H1 (cell line): ENCODE measurements at regions not wholly inside any gene's neighbourhood (a gene's known extent, or its start where the extent isn't known, plus 50 kb on each side); places are given as distances from the start of the nearest gene placed in this dataset.

Source experiments
- CTCF ChIA-PET: fragments of 300-600 bp; sonication (Branson Sonifier 250); formaldehyde crosslinking; loops from one replicate; lab custom pipeline; 2021; ENCODE audit not compliant: partially characterized antibody; lab: Charles Lee
- POLR2A ChIA-PET: fragments of 300-600 bp; sonication (Branson Sonifier 250); formaldehyde crosslinking; loops from one replicate; lab custom pipeline; 2021; ENCODE audit warnings: inconsistent platforms; ENCODE audit not compliant: partially characterized antibody; lab: Charles Lee
- DNase-seq, 2 experiments: peaks; one replicate each; pipeline versions ENCODE4 v3.0.0 to v3.0.0-alpha.2; 2010 to 2022; ENCODE audit warnings: low spot score in 2 of 2, low read depth in 1 of 2, mixed read lengths in 1 of 2
- FAIRE-seq: peaks from 2 replicates; lab custom pipeline; 2011; peaks lifted over from hg19 to GRCh38; lab: Jason Lieb, UNC
- H2AFZ ChIP-seq: 2 replicates; pipeline ENCODE4 v1.8.1; 2012; ENCODE audit warnings: low read length, inconsistent platforms
- H2AK5ac ChIP-seq: 2 replicates; pipeline ENCODE4 v1.6.1; 2013; ENCODE audit warnings: low read depth, low read length
- H2BK120ac ChIP-seq: replicated peaks from 2 replicates; pipeline ENCODE3; 2013; ENCODE audit warnings: low read depth, low read length, inconsistent platforms
- H2BK12ac ChIP-seq: 2 replicates; pipeline ENCODE4 v1.6.1; 2013; ENCODE audit warnings: low read depth, low read length
- H2BK15ac ChIP-seq: 2 replicates; pipeline ENCODE4 v1.6.1; 2013; ENCODE audit warnings: low read length
- H2BK20ac ChIP-seq: 2 replicates; pipeline ENCODE4 v1.6.1; 2013; ENCODE audit warnings: low read length
- H2BK5ac ChIP-seq: 2 replicates; pipeline ENCODE4 v1.6.1; 2013; ENCODE audit warnings: low read depth, low read length
- H3K14ac ChIP-seq: 2 replicates; pipeline ENCODE4 v1.6.1; 2013; ENCODE audit warnings: inconsistent platforms; ENCODE audit not compliant: insufficient read length
- H3K18ac ChIP-seq: 2 replicates; pipeline ENCODE4 v1.6.1; 2013; ENCODE audit warnings: low read length; ENCODE audit errors: extremely low read depth
- H3K23ac ChIP-seq: 2 replicates; pipeline ENCODE4 v1.6.1; 2013; ENCODE audit warnings: inconsistent platforms; ENCODE audit not compliant: insufficient read length
- H3K23me2 ChIP-seq: 2 replicates; pipeline ENCODE4 v1.6.1; 2013; ENCODE audit warnings: low read depth, low read length
- H3K27ac ChIP-seq: 2 replicates; pipeline ENCODE4 v1.6.1; 2011; ENCODE audit warnings: low read depth, low read length, inconsistent platforms
- H3K27me3 ChIP-seq, 4 experiments: replicated peaks in 1 of 4; 1 replicate in 1 of 4; 2 replicates in 3 of 4; pipeline versions ENCODE4 v1.6.1 to v1.8.1; 2011 to 2013; ENCODE audit warnings: low read length in 3 of 4, mild to moderate bottlenecking in 3 of 4, inconsistent platforms in 2 of 4, mixed read lengths in 2 of 4, moderate library complexity in 1 of 4; ENCODE audit not compliant: control insufficient read depth in 3 of 4, insufficient read depth in 3 of 4; ENCODE audit errors: extremely low read depth in 1 of 4
- H3K36me3 ChIP-seq, 4 experiments: 2 replicates each; pipeline versions ENCODE4 v1.6.1 to v1.8.1; 2011 to 2013; ENCODE audit warnings: mild to moderate bottlenecking in 4 of 4, low read length in 3 of 4, moderate library complexity in 2 of 4, control low read depth in 1 of 4, inconsistent platforms in 1 of 4; ENCODE audit not compliant: insufficient read depth in 4 of 4, control insufficient read depth in 2 of 4
- H3K4ac ChIP-seq: replicated peaks from 2 replicates; pipeline ENCODE3; 2013; ENCODE audit warnings: low read length, low read depth, mixed read lengths, inconsistent platforms; ENCODE audit not compliant: insufficient read length
- H3K4me1 ChIP-seq, 4 experiments: replicated peaks in 1 of 4; 1 replicate in 1 of 4; 2 replicates in 3 of 4; pipeline versions ENCODE4 v1.6.1 to v1.8.1; 2011 to 2013; ENCODE audit warnings: low read length in 3 of 4, inconsistent platforms in 2 of 4, mixed read lengths in 1 of 4; ENCODE audit not compliant: insufficient read depth in 4 of 4, control insufficient read depth in 3 of 4
- H3K4me2 ChIP-seq, 2 experiments: 2 replicates each; pipeline versions ENCODE4 v1.6.1 to v1.8.1; 2011 to 2013; ENCODE audit warnings: low read depth in 2 of 2, low read length in 2 of 2, control low read depth in 1 of 2, inconsistent platforms in 1 of 2, mild to moderate bottlenecking in 1 of 2; ENCODE audit not compliant: insufficient read depth in 1 of 2
- H3K4me3 ChIP-seq, 4 experiments: fragments of 200-600, 300-600 bp in 1 of 4; sonication (generic), shearing (Covaris generic), sonication (Bioruptor Twin) in 1 of 4; 2 replicates each; pipeline versions ENCODE4 v1.5.1 to v1.8.1; 2011 to 2016; ENCODE audit warnings: low read length in 4 of 4, low read depth in 3 of 4, control low read depth in 2 of 4, inconsistent platforms in 2 of 4, mild to moderate bottlenecking in 2 of 4, mixed read lengths in 1 of 4, moderate library complexity in 1 of 4; ENCODE audit not compliant: insufficient read depth in 2 of 4; ENCODE audit errors: extremely low read depth in 1 of 4
- H3K56ac ChIP-seq: replicated peaks from 2 replicates; pipeline ENCODE3; 2013; ENCODE audit warnings: low read depth, mild to moderate bottlenecking, mixed read lengths, low read length, inconsistent platforms; ENCODE audit not compliant: insufficient read length
- H3K79me1 ChIP-seq: 2 replicates; pipeline ENCODE4 v1.6.1; 2013; ENCODE audit warnings: low read depth, low read length, control low read depth
- H3K79me2 ChIP-seq, 2 experiments: 2 replicates each; pipeline versions ENCODE4 v1.6.1 to v1.8.1; 2012 to 2013; ENCODE audit warnings: low read length in 2 of 2, mild to moderate bottlenecking in 2 of 2, inconsistent platforms in 1 of 2; ENCODE audit not compliant: insufficient read depth in 2 of 2, control insufficient read depth in 1 of 2
- H3K9ac ChIP-seq, 4 experiments: replicated peaks in 1 of 4; 1 replicate in 1 of 4; 2 replicates in 3 of 4; pipeline versions ENCODE4 v1.6.1 to v1.8.1; 2011 to 2013; ENCODE audit warnings: low read depth in 3 of 4, low read length in 3 of 4, control low read depth in 2 of 4, mild to moderate bottlenecking in 2 of 4, moderate library complexity in 2 of 4, inconsistent platforms in 1 of 4; ENCODE audit errors: extremely low read depth in 1 of 4
- H3K9me3 ChIP-seq, 2 experiments: 2 replicates each; pipeline versions ENCODE4 v1.6.1 to v1.8.1; 2012 to 2013; ENCODE audit warnings: mild to moderate bottlenecking in 2 of 2, moderate library complexity in 2 of 2, control low read depth in 1 of 2, inconsistent platforms in 1 of 2, low read depth in 1 of 2, low read length in 1 of 2, mixed read lengths in 1 of 2; ENCODE audit not compliant: insufficient read depth in 2 of 2
- H4K20me1 ChIP-seq, 2 experiments: replicated peaks in 1 of 2; 2 replicates each; pipeline versions ENCODE3 to v1.8.1; 2011 to 2013; ENCODE audit warnings: inconsistent platforms in 2 of 2, low read length in 2 of 2, mild to moderate bottlenecking in 1 of 2; ENCODE audit not compliant: insufficient read depth in 2 of 2, control insufficient read depth in 1 of 2
- H4K5ac ChIP-seq: 2 replicates; pipeline ENCODE4 v1.6.1; 2013; ENCODE audit warnings: low read length, low read depth, mixed read lengths, inconsistent platforms; ENCODE audit not compliant: insufficient read length
- H4K8ac ChIP-seq: 2 replicates; pipeline ENCODE4 v1.8.0; 2013; ENCODE audit warnings: mild to moderate bottlenecking, moderate library complexity, low read length, inconsistent platforms; ENCODE audit not compliant: insufficient read depth; ENCODE audit errors: extremely low read depth
- H4K91ac ChIP-seq: replicated peaks from 2 replicates; pipeline ENCODE3; 2013; ENCODE audit warnings: low read length, mixed read lengths, inconsistent platforms; ENCODE audit not compliant: insufficient read length
- ATF2 ChIP-seq: IDR thresholded peaks from 2 replicates; pipeline ENCODE4 v1.6.1; 2012; ENCODE audit warnings: low read length, inconsistent platforms
- BCL11A ChIP-seq, 2 experiments: IDR thresholded peaks; one replicate each; pipeline ENCODE4 v1.6.1; 2011; ENCODE audit warnings: low read depth in 2 of 2, low read length in 2 of 2, mild to moderate bottlenecking in 2 of 2
- BRCA1 ChIP-seq: IDR thresholded peaks from 2 replicates; pipeline ENCODE4 v1.6.1; 2012; ENCODE audit warnings: low read depth, low read length, improper control_type of control experiment
- CTCF ChIP-seq, 3 experiments: IDR thresholded peaks; 1 replicate in 2 of 3; 2 replicates in 1 of 3; pipeline versions ENCODE4 v1.5.1 to v1.6.1; 2011; ENCODE audit warnings: low read length in 3 of 3, mild to moderate bottlenecking in 3 of 3, inconsistent platforms in 2 of 3, low read depth in 1 of 3, moderate library complexity in 1 of 3; ENCODE audit not compliant: insufficient read depth in 1 of 3; ENCODE audit errors: control extremely low read depth in 1 of 3
- E2F6 ChIP-seq: IDR thresholded peaks from 2 replicates; pipeline ENCODE4 v1.6.1; 2012; ENCODE audit warnings: inconsistent platforms
- POU5F1 ChIP-seq: IDR thresholded peaks from 2 replicates; pipeline ENCODE4 v1.6.1; 2011; ENCODE audit warnings: low read depth, mild to moderate bottlenecking, low read length, moderate library complexity
- SIN3A ChIP-seq, 2 experiments: IDR thresholded peaks in 1 of 2; conservative IDR thresholded peaks in 1 of 2; 2 replicates each; pipeline ENCODE4 v1.6.1; 2011 to 2012; ENCODE audit warnings: low read length in 2 of 2, improper control_type of control experiment in 1 of 2, low read depth in 1 of 2, mild to moderate bottlenecking in 1 of 2
- SIRT6 ChIP-seq: IDR thresholded peaks from one replicate; pipeline ENCODE4 v1.7.1; 2012; ENCODE audit warnings: low read length, inconsistent platforms
- SP4 ChIP-seq: IDR thresholded peaks from 2 replicates; pipeline ENCODE4 v1.6.1; 2012; ENCODE audit warnings: low read length, inconsistent platforms
- SRF ChIP-seq: IDR thresholded peaks from 2 replicates; pipeline ENCODE4 v1.6.1; 2011; ENCODE audit warnings: mild to moderate bottlenecking, low read depth, low read length, moderate library complexity
- TAF7 ChIP-seq: optimal IDR thresholded peaks from 2 replicates; pipeline ENCODE3; 2011; ENCODE audit warnings: low read depth, mild to moderate bottlenecking, inconsistent platforms, low read length, moderate library complexity, borderline replicate concordance

GRCh38 chr12:87469295-87469694 lies 559.9 kb downstream of the C12orf50 start:
- H3K18ac ChIP-seq = no peak overlapping the region
- ChIA-PET POLR2A (no interaction called here), CTCF (no interaction called here)
- no peaks in the 10 kb centered on the region for H3K36me3 ChIP-seq
- no peak overlapping the region for H3K27ac ChIP-seq
- H2BK120ac ChIP-seq = no peak overlapping the region
- no peak overlapping the region for H2BK20ac ChIP-seq
- no peak overlapping the region for H3K4me3 ChIP-seq
- H4K91ac ChIP-seq = no peak overlapping the region
- no peak overlapping the region for H2BK15ac ChIP-seq
- no peak overlapping the region for H2BK12ac ChIP-seq
- H4K5ac ChIP-seq = no peak overlapping the region
- H3K9ac ChIP-seq = no peak overlapping the region
- H3K23ac ChIP-seq = no peak overlapping the region
- H3K4ac ChIP-seq = no peak overlapping the region
- H3K9me3 ChIP-seq = no peaks in the 10 kb centered on the region
- H3K4me1 ChIP-seq = peaks cover 0 to 5% (median 2%) of the 10 kb centered on the region in 4 experiments; a peak in 2 of 7 replicates
- no peaks in the 10 kb centered on the region for H3K23me2 ChIP-seq
- no peak overlapping the region for H2AK5ac ChIP-seq
- FAIRE-seq (no peak), DNase-seq (no peak)
- no peak overlapping the region; the same call in 1 of the 2 replicates for H2BK5ac ChIP-seq
- H3K79me1 ChIP-seq = no peaks in the 10 kb centered on the region
- no peak overlapping the region for H3K14ac ChIP-seq
- H4K20me1 ChIP-seq = no peaks in the 10 kb centered on the region
- no peak overlapping the region for H3K4me2 ChIP-seq
- H2AFZ ChIP-seq = no peak overlapping the region
- no peaks in the 10 kb centered on the region for H3K27me3 ChIP-seq
- H4K8ac ChIP-seq = no peak overlapping the region
- no peak overlapping the region for H3K56ac ChIP-seq
- H3K79me2 ChIP-seq = no peaks in the 10 kb centered on the region
- TF ChIP-seq ATF2 = no peak
- TF ChIP-seq CTCF (IDR thresholded peaks at IDR 0.05; ENCODE audit: control extremely low read depth in 1 of 3, insufficient read depth in 1 of 3, low read depth in 1 of 3, low read length in 3 of 3) = no peak
- no peak for TF ChIP-seq TAF7
- no peak for TF ChIP-seq BRCA1
- TF ChIP-seq BCL11A (IDR thresholded peaks at IDR 0.05; ENCODE audit: low read depth in 2 of 2, low read length in 2 of 2) = no peak
- no peak for TF ChIP-seq E2F6
- no peak for TF ChIP-seq SRF
- TF ChIP-seq SP4 = no peak
- no peak for TF ChIP-seq SIRT6
- TF ChIP-seq POU5F1 = no peak
- TF ChIP-seq SIN3A (conservative IDR thresholded peaks at IDR 0.05 in 1 of 2, IDR thresholded peaks at IDR 0.05 in 1 of 2; ENCODE audit: low read depth in 1 of 2, low read length in 2 of 2) = no peak
